GM19468 (cell line): ENCODE measurements at regions not wholly inside any gene's neighbourhood (a gene's known extent, or its start where the extent isn't known, plus 50 kb on each side); places are given as distances from the start of the nearest gene placed in this dataset.
"Not testable (repeated sequence)": the region's sequence is repeated elsewhere in the genome, so short reads cannot be mapped to it uniquely, and the experiment has no call there.

Experiments used
- ATAC-seq: cut with Tn5 transposase; IDR thresholded peaks from one replicate; pipeline ENCODE4 v1.9.1; 2021; ENCODE audit warnings: mild to moderate bottlenecking, moderate library complexity, moderate number of reproducible peaks; ENCODE audit not compliant: unreplicated experiment; ENCODE audit errors: extremely low read depth

- no peak for ATAC-seq
These were observed 1231.1 kb upstream of the ACO1 start for GRCh38 chr9:31153250-31153840.

GRCh38 chr9:31166516-31166915, 1217.9 kb upstream of the ACO1 start:
- no peak for ATAC-seq

- ATAC-seq, result no peak
These were observed 1216.3 kb upstream of the ACO1 start for GRCh38 chr9:31168161-31168560.

GRCh38 chr9:31174681-31175080, 1209.8 kb upstream of the ACO1 start:
- no peak for ATAC-seq

GRCh38 chr9:31183866-31184265, 1200.6 kb upstream of the ACO1 start:
- ATAC-seq, result no peak

GRCh38 chr9:31185831-31186230, 1198.6 kb upstream of the ACO1 start:
- ATAC-seq, result no peak

DNA sequence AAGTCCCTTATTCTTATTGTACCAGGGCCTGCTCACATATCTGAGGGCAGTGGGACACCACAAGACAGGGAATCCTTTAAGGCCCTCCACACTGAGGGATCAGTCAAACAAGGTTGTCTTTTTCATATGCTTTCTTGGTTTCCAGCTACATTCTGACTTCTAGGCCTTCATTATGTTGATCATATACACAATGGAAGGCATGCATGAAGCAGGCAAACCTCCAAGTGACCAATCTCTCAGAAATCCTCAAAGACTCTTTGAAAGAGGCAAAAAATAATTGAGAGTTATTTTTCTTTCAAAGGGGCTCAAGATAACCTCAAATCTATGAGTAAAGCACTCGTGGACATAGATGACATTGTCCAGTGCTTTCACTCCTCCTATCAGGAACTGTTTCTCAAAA, 1195.9 kb upstream of the ACO1 start:
- no peak for ATAC-seq

- ATAC-seq, result no peak
These were observed 1173.4 kb upstream of the ACO1 start for GRCh38 chr9:31210978-31211570.

DNA sequence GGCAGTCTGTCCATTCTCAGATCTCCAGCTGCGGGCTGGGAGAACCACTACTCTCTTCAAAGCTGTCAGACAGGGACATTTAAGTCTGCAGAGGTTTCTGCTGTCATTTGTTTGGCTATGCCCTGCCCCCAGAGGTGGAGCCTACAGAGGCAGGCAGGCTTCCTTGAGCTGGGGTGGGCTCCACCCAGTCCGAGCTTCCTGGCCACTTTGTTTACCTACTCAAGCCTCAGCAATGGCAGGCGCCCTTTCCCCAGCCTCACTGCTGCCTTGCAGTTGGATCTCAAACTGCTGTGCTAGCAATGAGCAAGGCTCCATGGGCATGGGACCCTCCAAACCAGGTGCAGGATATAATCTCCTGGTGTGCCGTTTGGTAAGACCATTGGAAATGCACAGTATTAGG, 1154.5 kb upstream of the ACO1 start:
- ATAC-seq, result not testable (repeated sequence)

DNA sequence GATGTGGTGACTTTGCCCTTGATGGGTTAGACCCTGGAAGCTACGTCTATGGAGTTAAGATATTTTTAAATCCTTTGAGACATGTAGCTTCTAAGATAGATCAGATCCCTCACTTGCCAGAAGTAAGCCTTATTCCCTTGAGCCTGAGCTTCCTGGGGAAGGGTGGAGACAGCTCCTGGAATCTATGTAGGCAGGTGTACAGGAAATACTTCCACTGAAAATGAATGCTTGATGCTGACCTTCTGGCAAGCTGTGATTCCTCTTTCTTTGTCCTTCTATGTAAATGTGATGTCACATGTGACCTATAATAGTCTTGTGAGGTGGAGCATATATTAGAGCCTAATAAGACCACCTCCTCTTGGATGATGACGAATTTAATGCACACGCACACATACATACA, 1152.0 kb upstream of the ACO1 start:
- no peak for ATAC-seq

DNA sequence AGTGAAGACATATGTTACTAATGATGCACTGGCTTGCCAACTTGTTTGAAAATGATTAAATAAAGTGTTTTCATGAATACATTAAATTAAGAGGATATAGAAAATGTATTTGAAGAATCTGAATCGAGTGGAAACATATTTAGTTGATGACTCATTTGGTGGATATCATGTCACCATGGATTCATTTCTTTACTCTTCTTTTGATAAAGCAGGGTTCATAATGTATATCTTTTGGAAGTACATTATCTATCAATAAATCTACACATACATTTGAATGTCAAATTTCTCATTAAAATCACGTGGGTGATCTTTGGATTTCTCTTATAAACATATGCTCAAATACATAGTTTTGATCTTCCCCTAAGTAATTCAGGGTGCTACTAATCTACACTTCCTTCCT, 1148.1 kb upstream of the ACO1 start:
- ATAC-seq, result no peak

GRCh38 chr9:31243386-31243785, 1141.1 kb upstream of the ACO1 start:
- ATAC-seq, result no peak

DNA sequence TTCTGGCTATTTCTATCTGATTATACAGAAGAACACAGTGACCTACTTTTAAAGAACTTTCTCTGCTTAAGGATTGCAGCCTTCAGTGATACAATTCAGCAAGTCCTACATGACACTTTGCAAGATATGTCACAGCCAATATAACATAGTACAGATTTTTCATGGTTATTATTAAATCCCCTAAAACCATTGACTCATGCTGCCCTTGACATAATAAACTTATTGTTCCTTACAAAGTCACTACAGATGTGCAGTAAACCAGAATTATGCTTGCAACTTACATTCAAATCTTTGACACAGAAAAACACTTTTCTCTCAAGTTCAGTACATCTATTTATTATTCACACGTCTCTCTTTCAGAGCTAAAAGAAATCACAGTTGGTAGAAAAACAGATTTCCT, 1136.3 kb upstream of the ACO1 start:
- no peak for ATAC-seq

GRCh38 chr9:31251386-31251785, 1133.1 kb upstream of the ACO1 start:
- no peak for ATAC-seq

- ATAC-seq, result no peak
These were observed 1130.4 kb upstream of the ACO1 start for GRCh38 chr9:31253800-31254762.

DNA sequence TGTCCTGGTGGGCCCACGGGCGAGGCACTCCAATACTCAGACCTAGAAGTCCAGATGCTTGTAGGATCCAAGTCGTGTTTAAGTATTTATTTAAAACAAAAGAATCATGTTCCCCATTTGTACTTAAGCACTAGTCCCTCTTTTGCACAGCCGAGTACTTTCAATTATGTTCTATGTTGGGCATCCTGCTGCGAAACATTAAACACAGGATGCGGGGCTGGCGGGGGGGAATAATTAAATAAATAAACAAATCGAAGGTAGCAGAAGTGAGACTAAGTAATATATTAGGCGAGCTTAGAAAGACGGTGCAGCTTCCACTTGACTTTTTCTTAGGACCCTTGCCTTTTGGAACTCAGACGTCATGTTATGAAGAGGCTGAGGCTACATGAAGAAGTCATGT, 1129.2 kb upstream of the ACO1 start:
- no peak for ATAC-seq

- ATAC-seq, result no peak
These were observed 1124.6 kb upstream of the ACO1 start for GRCh38 chr9:31259824-31260223.

- ATAC-seq, result no peak
These were observed 1111.8 kb upstream of the ACO1 start for GRCh38 chr9:31272456-31273295.

DNA sequence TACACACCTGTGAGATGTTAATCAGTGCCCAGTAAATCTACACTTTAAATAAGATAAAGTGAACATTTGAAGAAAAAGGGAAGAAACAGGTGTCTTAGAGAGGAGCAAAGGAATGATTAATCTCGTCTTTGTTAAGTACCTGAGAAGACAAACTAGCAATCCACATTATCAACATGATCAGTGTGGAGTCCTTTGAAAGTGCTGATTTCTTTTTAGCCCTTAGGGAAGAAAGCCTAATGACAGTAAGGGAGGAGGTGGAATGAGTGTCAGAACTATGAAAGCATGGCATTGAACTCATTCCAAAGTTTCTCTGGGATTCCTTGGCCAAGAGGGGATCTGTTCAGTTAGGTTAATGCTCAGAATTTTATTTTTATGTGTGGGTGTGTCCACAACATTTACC, 1109.0 kb upstream of the ACO1 start:
- no peak for ATAC-seq

GRCh38 chr9:31290731-31291130, 1093.7 kb upstream of the ACO1 start:
- no peak for ATAC-seq
